PC-9 (cell line): ENCODE measurements at regions not wholly inside any gene's neighbourhood (a gene's known extent, or its start where the extent isn't known, plus 50 kb on each side); places are given as distances from the start of the nearest gene placed in this dataset.

Source experiments
- BruUV-seq: library from RNA; stranded (reverse); fragments of 400-500 nt; replicated peaks from 2 replicates; lab custom pipeline; 2021; lab: Mats Ljungman, UMichigan
- CTCF ChIA-PET: fragments of 300-600 bp; sonication (Branson Sonifier 250); formaldehyde crosslinking; loops from one replicate; lab custom pipeline; 2022; ENCODE audit warnings: antibody characterized with exemption; lab: Charles Lee
- POLR2A ChIA-PET: fragments of 300-600 bp; sonication (Branson Sonifier 250); formaldehyde crosslinking; loops from one replicate; lab custom pipeline; 2022; ENCODE audit warnings: antibody characterized with exemption; ENCODE audit not compliant: unreplicated experiment; lab: Charles Lee
- DNase-seq, 2 experiments: peaks; one replicate each; pipeline versions ENCODE4 v3.0.0 to v3.0.0-alpha.2; 2015 to 2022; ENCODE audit warnings: mixed read lengths in 1 of 2
- H2AFZ ChIP-seq: fragments of 200-600 bp; sonication (generic); 2 replicates; pipeline ENCODE4 v1.8.1; 2017; ENCODE audit warnings: antibody characterized with exemption
- H3F3A ChIP-seq: fragments of 200-600 bp; sonication (generic); 2 replicates; pipeline ENCODE4 v1.8.1; 2017; ENCODE audit warnings: antibody characterized with exemption, mild to moderate bottlenecking, low read depth; ENCODE audit not compliant: insufficient read depth
- H3K27ac ChIP-seq: fragments of 200-600 bp; sonication (generic); 2 replicates; pipeline ENCODE4 v1.6.1; 2016; ENCODE audit warnings: mixed run types
- H3K27me3 ChIP-seq: fragments of 200-600 bp; sonication (generic); 2 replicates; pipeline ENCODE4 v1.6.1; 2016; ENCODE audit warnings: low read depth, mixed run types; ENCODE audit not compliant: insufficient read depth
- H3K36me3 ChIP-seq: fragments of 200-600 bp; sonication (generic); 2 replicates; pipeline ENCODE4 v1.6.1; 2016; ENCODE audit warnings: low read depth, mixed run types
- H3K4me1 ChIP-seq: fragments of 200-600 bp; sonication (generic); replicated peaks from 2 replicates; pipeline ENCODE4 v1.6.1; 2016; ENCODE audit warnings: mixed run types; ENCODE audit not compliant: insufficient read depth
- H3K4me2 ChIP-seq: fragments of 200-600 bp; sonication (generic); 2 replicates; pipeline ENCODE4 v1.6.1; 2017; ENCODE audit warnings: mixed run types
- H3K4me3 ChIP-seq: fragments of 200-600 bp; sonication (generic); 2 replicates; pipeline ENCODE4 v1.6.1; 2016; ENCODE audit warnings: mixed run types
- H3K79me2 ChIP-seq: fragments of 200-600 bp; sonication (generic); 2 replicates; pipeline ENCODE4 v1.6.1; 2017; ENCODE audit warnings: low read depth, mixed run types
- H3K9me2 ChIP-seq: fragments of 200-600 bp; sonication (generic); 2 replicates; pipeline ENCODE4 v1.8.1; 2017; ENCODE audit warnings: mild to moderate bottlenecking; ENCODE audit not compliant: insufficient read depth
- H3K9me3 ChIP-seq: fragments of 200-600 bp; sonication (generic); 2 replicates; pipeline ENCODE4 v1.8.1; 2016; ENCODE audit warnings: low read depth; ENCODE audit not compliant: insufficient read depth
- H4K20me1 ChIP-seq: fragments of 200-600 bp; sonication (generic); 2 replicates; pipeline ENCODE4 v1.8.1; 2017; ENCODE audit not compliant: insufficient read depth
- CTCF ChIP-seq: fragments of 200-600 bp; sonication (generic); conservative IDR thresholded peaks from 2 replicates; pipeline ENCODE4 v1.6.1; 2017; ENCODE audit warnings: mixed run types, antibody characterized with exemption, mild to moderate bottlenecking, moderate library complexity
- EZH2 ChIP-seq: fragments of 200-600 bp; sonication (generic); IDR thresholded peaks from 2 replicates; pipeline ENCODE4 v1.8.0; 2017; ENCODE audit warnings: antibody characterized with exemption, low read depth
- intact Hi-C: fragments of 100-400 bp; cut with micrococcal nuclease; formaldehyde crosslinking; loops from one replicate; pipeline ENCODE4 v1.10.0; 2022; ENCODE audit not compliant: unreplicated experiment

- H3K27ac ChIP-seq = no peak overlapping the region
- no peak for DNase-seq
- intact Hi-C loops = no loop called here
- H3K4me1 ChIP-seq = no peaks in the 10 kb centered on the region
- H3K4me2 ChIP-seq = no peak overlapping the region
- no peaks in the 10 kb centered on the region for H3K9me3 ChIP-seq
- no TSS peak for BruUV-seq
- H3K79me2 ChIP-seq = no peaks in the 10 kb centered on the region
- POLR2A ChIA-PET = no interaction called here
- H4K20me1 ChIP-seq = no peaks in the 10 kb centered on the region
- CTCF ChIA-PET = no interaction called here
- H3F3A ChIP-seq = no peaks in the 10 kb centered on the region
- no peaks in the 10 kb centered on the region for H3K9me2 ChIP-seq
- no peak for TF ChIP-seq EZH2
- TF ChIP-seq CTCF = no peak
- H3K27me3 ChIP-seq = no peaks in the 10 kb centered on the region
- H3K36me3 ChIP-seq = no peaks in the 10 kb centered on the region
- H3K4me3 ChIP-seq = no peak overlapping the region
- H2AFZ ChIP-seq = no peak overlapping the region
Measured at GRCh38 chr5:18900644-18901043, 1087.4 kb downstream of the CDH18 start.

GRCh38 chr5:18920966-18921365 is 1067.0 kb downstream of the CDH18 start:
- no peaks in the 10 kb centered on the region for H3K9me3 ChIP-seq
- intact Hi-C loops = no loop called here
- H3K27me3 ChIP-seq = no peaks in the 10 kb centered on the region
- TF ChIP-seq EZH2 = no peak
- no peak for TF ChIP-seq CTCF
- ChIA-PET POLR2A (no interaction called here), CTCF (no interaction called here)
- no peaks in the 10 kb centered on the region for H3F3A ChIP-seq
- no peak overlapping the region for H3K27ac ChIP-seq
- H2AFZ ChIP-seq = no peak overlapping the region
- H4K20me1 ChIP-seq = no peaks in the 10 kb centered on the region
- H3K4me3 ChIP-seq = no peak overlapping the region
- H3K36me3 ChIP-seq = no peaks in the 10 kb centered on the region
- BruUV-seq = no TSS peak
- DNase-seq = no peak
- H3K4me1 ChIP-seq = no peaks in the 10 kb centered on the region
- no peaks in the 10 kb centered on the region for H3K79me2 ChIP-seq
- H3K9me2 ChIP-seq = peaks cover 8% of the 10 kb centered on the region; the same call in 1 of the 2 replicates
- H3K4me2 ChIP-seq = no peak overlapping the region

GRCh38 chr5:18932081-18932480 is 1055.9 kb downstream of the CDH18 start:
- no TSS peak for BruUV-seq
- POLR2A ChIA-PET = no interaction called here

More at GRCh38 chr5:18932081-18932480, 1055.9 kb downstream of the CDH18 start:
- H3F3A ChIP-seq = no peaks in the 10 kb centered on the region
- no peaks in the 10 kb centered on the region for H3K79me2 ChIP-seq
- no peak overlapping the region; the same call in 1 of the 2 replicates for H2AFZ ChIP-seq
- no peak for TF ChIP-seq CTCF
- no peak for TF ChIP-seq EZH2
- no peak overlapping the region for H3K4me2 ChIP-seq
- H3K9me2 ChIP-seq = no peaks in the 10 kb centered on the region
- no peaks in the 10 kb centered on the region for H3K27me3 ChIP-seq
- H3K36me3 ChIP-seq = no peaks in the 10 kb centered on the region
- DNase-seq = no peak
- no peaks in the 10 kb centered on the region; the same call in 1 of the 2 replicates for H4K20me1 ChIP-seq
- CTCF ChIA-PET = no interaction called here
- H3K4me3 ChIP-seq = no peak overlapping the region
- intact Hi-C loops = no loop called here
- no peak overlapping the region for H3K27ac ChIP-seq
- no peaks in the 10 kb centered on the region for H3K4me1 ChIP-seq
- no peaks in the 10 kb centered on the region for H3K9me3 ChIP-seq
